Mesendoderm (in vitro differentiated cells): ENCODE measurements at regions not wholly inside any gene's neighbourhood (a gene's known extent, or its start where the extent isn't known, plus 50 kb on each side); places are given as distances from the start of the nearest gene placed in this dataset.

Source experiments
- DNase-seq: peaks from one replicate; pipeline ENCODE4 v3.0.0; 2013
- H2AK5ac ChIP-seq: 2 replicates; pipeline ENCODE4 v1.6.1; 2013; ENCODE audit warnings: low read length, inconsistent platforms
- H2BK120ac ChIP-seq: 2 replicates; pipeline ENCODE4 v1.6.1; 2013; ENCODE audit warnings: low read depth, mild to moderate bottlenecking, low read length, moderate library complexity, mixed read lengths
- H2BK15ac ChIP-seq: replicated peaks from 2 replicates; pipeline ENCODE4 v1.6.1; 2013; ENCODE audit warnings: low read depth, mild to moderate bottlenecking, moderate library complexity
- H2BK5ac ChIP-seq: 2 replicates; pipeline ENCODE4 v1.6.1; 2013; ENCODE audit warnings: low read length, inconsistent platforms
- H3K18ac ChIP-seq: 2 replicates; pipeline ENCODE4 v1.6.1; 2013; ENCODE audit warnings: mild to moderate bottlenecking, low read length, mixed read lengths
- H3K23ac ChIP-seq: one replicate; pipeline ENCODE4 v1.6.1; 2013; ENCODE audit warnings: low read length
- H3K27ac ChIP-seq: 2 replicates; pipeline ENCODE4 v1.5.1; 2013; ENCODE audit warnings: low read depth, mild to moderate bottlenecking, inconsistent platforms, low read length, moderate library complexity
- H3K27me3 ChIP-seq: 2 replicates; pipeline ENCODE4 v1.6.1; 2013; ENCODE audit warnings: low read length, control low read depth, mild to moderate bottlenecking, inconsistent platforms; ENCODE audit not compliant: insufficient read depth, poor library complexity
- H3K36me3 ChIP-seq: 2 replicates; pipeline ENCODE4 v1.6.1; 2013; ENCODE audit warnings: low read length, inconsistent platforms; ENCODE audit not compliant: control insufficient read depth, insufficient read depth
- H3K4ac ChIP-seq: one replicate; pipeline ENCODE4 v1.6.1; 2013; ENCODE audit warnings: low read depth, mild to moderate bottlenecking, low read length, moderate library complexity
- H3K4me1 ChIP-seq: 2 replicates; pipeline ENCODE4 v1.6.1; 2013; ENCODE audit warnings: low read depth, low read length, inconsistent platforms; ENCODE audit not compliant: control insufficient read depth
- H3K4me2 ChIP-seq: 2 replicates; pipeline ENCODE4 v1.6.1; 2013; ENCODE audit warnings: low read length
- H3K4me3 ChIP-seq: 2 replicates; pipeline ENCODE4 v1.5.1; 2013; ENCODE audit warnings: mild to moderate bottlenecking, low read length
- H3K56ac ChIP-seq: one replicate; pipeline ENCODE4 v1.6.1; 2013; ENCODE audit warnings: low read length
- H3K79me1 ChIP-seq: 2 replicates; pipeline ENCODE4 v1.6.1; 2013; ENCODE audit warnings: low read length, inconsistent platforms
- H3K79me2 ChIP-seq: 2 replicates; pipeline ENCODE4 v1.6.1; 2013; ENCODE audit warnings: mild to moderate bottlenecking, low read length; ENCODE audit not compliant: control insufficient read depth, insufficient read depth
- H3K9ac ChIP-seq: 2 replicates; pipeline ENCODE4 v1.6.1; 2013; ENCODE audit warnings: low read length, inconsistent platforms
- H4K5ac ChIP-seq: one replicate; pipeline ENCODE4 v1.6.1; 2013; ENCODE audit warnings: low read length
- H4K8ac ChIP-seq: one replicate; pipeline ENCODE4 v1.6.1; 2013; ENCODE audit warnings: low read depth, mild to moderate bottlenecking, control low read depth, low read length, moderate library complexity
- WGBS: extraction: QIAGEN DNeasy Blood & Tissue Kit; methylation state at CpG from one replicate; pipeline ENCODE4 v1.1.7; 2013; ENCODE audit warnings: low lambda C conversion rate, missing lambda C conversion rate; ENCODE audit not compliant: insufficient coverage; ENCODE audit errors: extremely low coverage; 5-methylcytosine and 5-hydroxymethylcytosine counted together

DNA sequence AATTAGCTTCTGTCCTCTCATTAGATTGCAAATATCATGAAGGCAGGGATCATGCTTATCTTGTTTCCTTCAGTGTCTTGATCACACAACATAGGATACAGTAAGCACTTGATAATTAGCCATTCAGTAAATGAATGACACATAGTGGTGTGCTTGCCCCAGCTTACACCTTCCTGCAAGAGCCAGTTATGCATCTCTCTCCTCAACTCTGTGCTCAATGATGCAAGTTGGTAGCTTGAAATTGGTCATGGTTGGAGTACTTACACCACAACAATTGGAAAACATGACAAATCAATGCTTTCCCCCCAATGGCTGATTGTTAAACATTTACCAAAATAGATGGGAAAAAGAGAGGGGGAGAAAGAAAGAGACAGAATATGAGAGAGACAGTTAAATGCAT is 129.2 kb downstream of the NUF2 start:
- no peaks in the 10 kb centered on the region for H3K4me1 ChIP-seq
- no peak overlapping the region for H3K9ac ChIP-seq
- no peak for DNase-seq
- H3K4me2 ChIP-seq: no peak overlapping the region
- H3K79me1 ChIP-seq: no peaks in the 10 kb centered on the region
- no peak overlapping the region for H2BK120ac ChIP-seq
- H3K56ac ChIP-seq: no peak overlapping the region
- H4K5ac ChIP-seq: no peak overlapping the region
- no peak overlapping the region for H3K23ac ChIP-seq
- H3K18ac ChIP-seq: no peak overlapping the region
- H3K36me3 ChIP-seq: no peaks in the 10 kb centered on the region
- no peak overlapping the region for H3K4me3 ChIP-seq
- H2BK5ac ChIP-seq: no peak overlapping the region
- no peak overlapping the region for H3K4ac ChIP-seq
- no peak overlapping the region for H2BK15ac ChIP-seq
- H3K27ac ChIP-seq: no peak overlapping the region
- peaks cover 2% of the 10 kb centered on the region for H3K27me3 ChIP-seq
- H4K8ac ChIP-seq: no peak overlapping the region
- no peak overlapping the region for H2AK5ac ChIP-seq
- H3K79me2 ChIP-seq: no peaks in the 10 kb centered on the region

DNA sequence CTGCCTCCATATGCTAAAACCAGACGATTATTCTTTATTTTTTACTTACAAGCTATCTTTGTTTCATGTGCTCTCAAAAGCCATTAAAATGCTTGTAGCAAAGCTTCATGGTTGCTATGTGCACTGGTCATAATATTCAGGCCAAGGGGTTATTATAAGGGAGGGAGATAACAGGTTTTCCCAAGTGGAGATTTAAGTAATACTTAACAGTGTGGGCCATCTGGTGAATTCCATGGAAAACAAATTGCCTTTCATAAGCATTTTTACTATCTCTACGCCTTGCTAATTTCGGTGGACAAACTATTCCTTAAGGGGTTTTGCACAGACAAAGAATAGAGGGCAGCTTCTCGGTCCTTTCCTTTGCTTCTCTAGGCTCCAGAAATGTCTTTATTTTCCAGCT is 137.8 kb downstream of the NUF2 start:
- Histone ChIP-seq H3K79me2 (no peaks in the 10 kb centered on the region), H3K27ac (no peak overlapping the region), H3K4me1 (no peaks in the 10 kb centered on the region), H3K4me3 (no peak overlapping the region), H3K4ac (no peak overlapping the region), H3K4me2 (no peak overlapping the region), H3K36me3 (no peaks in the 10 kb centered on the region), H4K8ac (no peak overlapping the region), H3K27me3 (peaks cover 2% of the 10 kb centered on the region), H3K79me1 (no peaks in the 10 kb centered on the region), H3K56ac (no peak overlapping the region), H3K23ac (no peak overlapping the region), H4K5ac (no peak overlapping the region), H3K18ac (no peak overlapping the region), H2BK5ac (no peak overlapping the region), H2BK15ac (no peak overlapping the region), H3K9ac (no peak overlapping the region), H2AK5ac (no peak overlapping the region), H2BK120ac (no peak overlapping the region)
- no CpG with 5 or more reads among the region's 4 CpGs for WGBS
- no peak for DNase-seq

- Histone ChIP-seq H3K27ac (no peak overlapping the region), H3K4me3 (no peak overlapping the region), H3K9ac (no peak overlapping the region), H3K4me1 (no peaks in the 10 kb centered on the region), H3K56ac (no peak overlapping the region), H3K27me3 (no peaks in the 10 kb centered on the region), H4K5ac (no peak overlapping the region), H3K18ac (no peak overlapping the region), H3K79me2 (no peaks in the 10 kb centered on the region), H3K23ac (no peak overlapping the region), H2BK120ac (no peak overlapping the region), H2BK5ac (no peak overlapping the region), H3K36me3 (no peaks in the 10 kb centered on the region), H3K79me1 (no peaks in the 10 kb centered on the region), H2BK15ac (no peak overlapping the region), H4K8ac (no peak overlapping the region), H3K4ac (no peak overlapping the region), H2AK5ac (no peak overlapping the region), H3K4me2 (no peak overlapping the region)
- no peak for DNase-seq
- no CpG with 5 or more reads among the region's 1 CpG for WGBS
These were observed 145.5 kb downstream of the NUF2 start for GRCh38 chr1:163467289-163467688.

DNA sequence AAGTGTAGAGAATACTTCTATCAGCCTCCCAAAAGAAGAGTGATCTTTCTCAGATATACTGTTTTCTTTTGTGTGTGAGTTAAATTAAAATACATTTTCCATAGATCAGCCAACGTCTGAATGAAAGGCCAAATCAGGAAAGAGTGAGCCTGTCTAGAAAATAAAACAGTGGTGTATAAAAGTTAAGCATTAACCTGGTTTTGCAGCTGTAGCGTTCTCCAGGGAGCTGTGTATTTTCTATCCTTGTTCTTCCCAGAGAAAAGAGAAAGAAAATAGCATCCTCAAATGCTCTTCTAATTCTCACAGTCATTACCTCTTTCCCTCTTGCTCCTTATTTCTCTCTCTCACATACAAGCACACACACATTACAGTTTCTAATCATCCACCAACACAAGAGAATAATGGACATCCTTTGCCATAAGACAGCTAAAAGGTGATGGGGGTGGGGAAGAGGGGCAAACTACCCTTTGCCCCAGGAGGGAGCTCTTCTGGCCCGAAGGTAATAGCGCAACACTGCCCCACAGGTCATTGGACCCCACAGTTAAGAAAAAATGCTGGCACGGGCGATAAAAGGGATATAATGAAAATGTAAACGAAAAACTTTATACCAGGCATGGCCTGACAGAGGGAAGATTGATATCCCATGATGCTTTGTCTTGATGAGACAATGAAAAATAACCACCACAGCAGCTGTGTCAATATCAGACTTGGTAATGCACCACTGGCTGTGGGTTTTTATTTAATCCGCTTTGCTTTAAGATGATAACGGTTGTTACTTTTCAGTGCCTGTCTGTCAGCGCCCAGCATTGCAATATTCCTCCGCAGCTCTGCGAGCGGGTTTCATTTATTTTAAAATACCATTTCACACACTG is 150.3 kb downstream of the NUF2 start:
- Histone ChIP-seq H2BK120ac (no peak overlapping the region), H3K4me3 (no peak overlapping the region), H3K56ac (no peak overlapping the region), H3K4ac (no peak overlapping the region), H3K18ac (no peak overlapping the region), H4K5ac (no peak overlapping the region), H3K23ac (no peak overlapping the region), H2BK5ac (no peak overlapping the region), H3K4me1 (no peaks in the 10 kb centered on the region), H3K4me2 (no peak overlapping the region), H4K8ac (no peak overlapping the region), H3K79me2 (no peaks in the 10 kb centered on the region), H3K9ac (no peak overlapping the region), H3K27ac (no peak overlapping the region), H3K79me1 (no peaks in the 10 kb centered on the region), H2AK5ac (no peak overlapping the region), H3K27me3 (no peaks in the 10 kb centered on the region), H2BK15ac (no peak overlapping the region), H3K36me3 (no peaks in the 10 kb centered on the region)
- no peak for DNase-seq
- no CpG with 5 or more reads among the region's 13 CpGs for WGBS

DNA sequence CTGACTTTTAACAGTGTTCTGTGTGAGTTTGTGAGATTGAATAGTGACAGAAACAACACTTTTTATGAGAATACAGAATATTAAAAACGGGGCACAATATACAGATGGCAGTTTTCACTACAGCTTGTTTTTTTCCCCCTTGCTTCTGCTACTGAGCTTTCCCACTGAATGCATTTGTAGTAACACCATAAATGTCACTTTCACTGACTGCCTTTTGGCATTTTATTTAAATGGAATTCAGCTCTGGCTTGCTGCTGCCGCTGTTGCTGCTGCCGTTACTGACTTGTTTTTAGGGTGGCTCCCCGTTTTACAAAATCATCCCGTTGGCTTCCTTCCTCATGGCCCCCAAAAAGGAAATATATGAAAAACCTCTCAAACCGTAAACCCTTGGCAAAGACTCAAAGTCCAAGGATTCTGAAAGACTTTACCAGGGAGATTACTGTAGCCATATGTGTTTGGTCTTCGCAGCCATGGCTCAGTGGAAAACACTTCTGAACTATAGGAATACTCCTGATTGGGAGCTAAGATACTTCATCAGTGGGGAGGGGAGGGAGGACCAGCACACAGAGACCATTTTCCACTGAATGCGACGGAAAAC is 151.0 kb downstream of the NUF2 start:
- H2BK120ac ChIP-seq: no peak overlapping the region
- H3K23ac ChIP-seq: no peak overlapping the region
- no peak overlapping the region for H3K4me2 ChIP-seq
- no peaks in the 10 kb centered on the region for H3K36me3 ChIP-seq
- no peak overlapping the region for H4K8ac ChIP-seq
- H3K79me1 ChIP-seq: no peaks in the 10 kb centered on the region
- H2BK5ac ChIP-seq: no peak overlapping the region
- no peak overlapping the region for H3K27ac ChIP-seq
- no peak overlapping the region for H3K4me3 ChIP-seq
- DNase-seq: no peak
- no peak overlapping the region for H2BK15ac ChIP-seq
- H3K56ac ChIP-seq: no peak overlapping the region
- H3K4me1 ChIP-seq: no peaks in the 10 kb centered on the region
- WGBS: no CpG with 5 or more reads among the region's 9 CpGs
- H3K18ac ChIP-seq: no peak overlapping the region
- H3K27me3 ChIP-seq: no peaks in the 10 kb centered on the region
- no peaks in the 10 kb centered on the region for H3K79me2 ChIP-seq
- H3K9ac ChIP-seq: no peak overlapping the region
- no peak overlapping the region for H2AK5ac ChIP-seq
- H4K5ac ChIP-seq: no peak overlapping the region
- H3K4ac ChIP-seq: no peak overlapping the region
